ENCODE measurements at regions not wholly inside any gene's neighbourhood (a gene's known extent, or its start where the extent isn't known, plus 50 kb on each side); places are given as distances from the start of the nearest gene placed in this dataset.

DNA sequence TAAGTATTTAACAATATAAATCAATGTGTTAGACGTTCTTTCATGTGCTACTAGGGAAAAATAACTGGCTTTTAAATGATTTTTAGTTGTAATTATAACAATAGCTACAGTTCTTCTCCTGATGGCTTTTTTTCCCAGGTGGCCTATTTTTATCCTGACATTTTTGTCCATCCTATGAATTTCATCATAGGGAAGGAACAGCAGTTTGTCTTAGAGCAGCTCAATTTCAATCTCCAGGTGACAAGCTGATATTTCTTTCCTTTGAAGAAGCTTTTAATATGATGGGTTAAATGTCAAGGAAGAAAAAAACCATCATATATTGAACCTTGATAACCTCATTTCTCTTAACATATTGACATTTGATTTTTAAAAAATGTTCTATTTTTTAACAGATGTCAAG is 163.0 kb upstream of the AGA start:
- no peak for TF ChIP-seq CTCF (conservative IDR thresholded peaks at IDR 0.05)
- no peak for TF ChIP-seq ZFX (IDR thresholded peaks at IDR 0.05)

Measured in C4-2B (cell line).